CD14-positive monocyte (primary cell): ENCODE measurements at regions not wholly inside any gene's neighbourhood (a gene's known extent, or its start where the extent isn't known, plus 50 kb on each side); places are given as distances from the start of the nearest gene placed in this dataset.

Experiments used
- DNase-seq, 3 donors: peaks; one replicate each; pipeline ENCODE4 v3.0.0-alpha.2; 2011 to 2022
- H2AFZ ChIP-seq: 2 replicates; pipeline ENCODE4 v1.6.0; 2012; ENCODE audit warnings: mild to moderate bottlenecking, low read depth, low read length, inconsistent platforms; ENCODE audit not compliant: insufficient read depth, poor library complexity, severe bottlenecking
- H3K27ac ChIP-seq, 2 donors: 1 replicate in 1 of 2; 2 replicates in 1 of 2; pipeline ENCODE4 v1.5.1; 2012 to 2013; ENCODE audit warnings: low read length in 2 of 2, control low read depth in 1 of 2, inconsistent platforms in 1 of 2, low read depth in 1 of 2, mild to moderate bottlenecking in 1 of 2
- H3K27me3 ChIP-seq, 2 donors: one replicate each; pipeline versions ENCODE4 v1.6.0 to v1.6.1; 2011 to 2013; ENCODE audit warnings: low read length in 2 of 2; ENCODE audit not compliant: control insufficient read depth in 2 of 2, insufficient read depth in 2 of 2
- H3K36me3 ChIP-seq, 2 donors: replicated peaks in 1 of 2; 1 replicate in 1 of 2; 2 replicates in 1 of 2; pipeline versions ENCODE4 v1.5.1 to v1.6.1; 2012 to 2013; ENCODE audit warnings: low read length in 2 of 2, control low read depth in 1 of 2, inconsistent platforms in 1 of 2, mild to moderate bottlenecking in 1 of 2; ENCODE audit not compliant: insufficient read depth in 2 of 2, control insufficient read depth in 1 of 2
- H3K4me1 ChIP-seq, 2 donors: 1 replicate in 1 of 2; 2 replicates in 1 of 2; pipeline versions ENCODE4 v1.5.1 to v1.6.1; 2012 to 2013; ENCODE audit warnings: low read length in 2 of 2, control low read depth in 1 of 2, inconsistent platforms in 1 of 2, mild to moderate bottlenecking in 1 of 2, moderate library complexity in 1 of 2; ENCODE audit not compliant: insufficient read depth in 2 of 2, control insufficient read depth in 1 of 2
- H3K4me2 ChIP-seq: replicated peaks from 2 replicates; pipeline ENCODE3; 2012; ENCODE audit warnings: low read length, moderate library complexity, mild to moderate bottlenecking; ENCODE audit not compliant: poor library complexity, severe bottlenecking; ENCODE audit errors: extremely low read depth
- H3K4me3 ChIP-seq, 3 experiments: fragments of 200-600 bp in 1 of 3; sonication (generic) in 1 of 3; replicated peaks in 1 of 3; 1 replicate in 2 of 3; 2 replicates in 1 of 3; pipeline ENCODE4 v1.5.1; 2011 to 2013; ENCODE audit warnings: low read length in 3 of 3, mild to moderate bottlenecking in 3 of 3, control low read depth in 2 of 3, low read depth in 2 of 3, inconsistent platforms in 1 of 3, moderate library complexity in 1 of 3
- H3K79me2 ChIP-seq: 2 replicates; pipeline ENCODE4 v1.6.0; 2012; ENCODE audit warnings: mild to moderate bottlenecking, control low read depth, inconsistent platforms, low read length, moderate library complexity; ENCODE audit not compliant: insufficient read depth
- H3K9ac ChIP-seq: 2 replicates; pipeline ENCODE4 v1.6.0; 2017; ENCODE audit warnings: low read length, mild to moderate bottlenecking; ENCODE audit not compliant: insufficient read depth, poor library complexity, severe bottlenecking
- H3K9me3 ChIP-seq, 2 donors: replicated peaks in 1 of 2; 1 replicate in 1 of 2; 2 replicates in 1 of 2; pipeline versions ENCODE4 v1.5.1 to v1.6.1; 2012 to 2013; ENCODE audit warnings: low read length in 2 of 2, control low read depth in 1 of 2; ENCODE audit not compliant: control insufficient read depth in 1 of 2, insufficient read depth in 1 of 2
- H4K20me1 ChIP-seq: 2 replicates; pipeline ENCODE4 v1.6.0; 2012; ENCODE audit warnings: mild to moderate bottlenecking, low read length, control low read depth, moderate library complexity; ENCODE audit not compliant: insufficient read depth
- H3K27ac Mint-ChIP-seq, 7 donors: one replicate each; pipeline ENCODE4 v1.8.0; 2020; ENCODE audit warnings: mild to moderate bottlenecking in 7 of 7, mixed read lengths in 7 of 7, moderate library complexity in 6 of 7, inconsistent platforms in 2 of 7
- H3K27me3 Mint-ChIP-seq, 3 donors: one replicate each; pipeline ENCODE4 v1.8.0; 2021 to 2022; ENCODE audit warnings: low read depth in 3 of 3, mild to moderate bottlenecking in 3 of 3, mixed read lengths in 3 of 3, moderate library complexity in 3 of 3, inconsistent platforms in 1 of 3
- H3K36me3 Mint-ChIP-seq, 2 donors: one replicate each; pipeline ENCODE4 v1.8.0; 2020; ENCODE audit warnings: mixed read lengths in 2 of 2, inconsistent platforms in 1 of 2, mild to moderate bottlenecking in 1 of 2
- H3K4me1 Mint-ChIP-seq: one replicate; pipeline ENCODE4 v1.8.0; 2020; ENCODE audit warnings: mild to moderate bottlenecking, mixed read lengths
- H3K4me3 Mint-ChIP-seq, 2 donors: one replicate each; pipeline ENCODE4 v1.8.0; 2020; ENCODE audit warnings: mild to moderate bottlenecking in 2 of 2, mixed read lengths in 2 of 2, moderate library complexity in 1 of 2
- H3K9me3 Mint-ChIP-seq, 7 donors: one replicate each; pipeline ENCODE4 v1.8.0; 2020 to 2022; ENCODE audit warnings: mixed read lengths in 7 of 7, mild to moderate bottlenecking in 6 of 7, moderate library complexity in 6 of 7, inconsistent platforms in 2 of 7
- CTCF ChIP-seq: fragments of 200-600 bp; IDR thresholded peaks from one replicate; pipeline ENCODE4 v1.8.0; 2022; ENCODE audit warnings: antibody characterized with exemption, mild to moderate bottlenecking
- WGBS: methylation state at CpG from one replicate; pipeline ENCODE4 v1.1.5; 2013; ENCODE audit warnings: missing lambda C conversion rate; ENCODE audit not compliant: insufficient coverage; 5-methylcytosine and 5-hydroxymethylcytosine counted together
- intact Hi-C, 2 donors: fragments of 100-400 bp; cut with micrococcal nuclease; formaldehyde crosslinking; loops; one replicate each; pipeline versions ENCODE4 v1.15.0 to v1.15.1; 2023

GRCh38 chr11:29265792-29266191 is 751.0 kb downstream of the KCNA4 start:
- H3K27me3 ChIP-seq: no peaks in the 10 kb centered on the region
- H3K4me2 ChIP-seq: no peak overlapping the region
- 63% methylated on average over 1 of the region's 3 CpGs for WGBS
- Mint-ChIP-seq H3K27me3 (no peaks in the 10 kb centered on the region), H3K9me3 (peaks cover 0 to 6% (median 5%) of the 10 kb centered on the region in 7 donors), H3K4me1 (no peaks in the 10 kb centered on the region), H3K27ac (no peak overlapping the region), H3K4me3 (no peak overlapping the region), H3K36me3 (no peaks in the 10 kb centered on the region)
- no peaks in the 10 kb centered on the region for H3K36me3 ChIP-seq
- intact Hi-C loops: no loop called here
- no peaks in the 10 kb centered on the region for H3K4me1 ChIP-seq
- TF ChIP-seq CTCF: no peak
- no peaks in the 10 kb centered on the region for H4K20me1 ChIP-seq
- no peak overlapping the region for H3K4me3 ChIP-seq
- no peak overlapping the region for H3K27ac ChIP-seq
- no peak for DNase-seq
- H3K9me3 ChIP-seq: no peaks in the 10 kb centered on the region
- H3K79me2 ChIP-seq: no peaks in the 10 kb centered on the region
- no peak overlapping the region for H2AFZ ChIP-seq
- no peak overlapping the region for H3K9ac ChIP-seq

- no peak overlapping the region for H3K27ac ChIP-seq
- no peak overlapping the region for H3K9ac ChIP-seq
- no peak for TF ChIP-seq CTCF
- Mint-ChIP-seq H3K4me1 (no peaks in the 10 kb centered on the region), H3K4me3 (no peak overlapping the region), H3K27ac (no peak overlapping the region), H3K36me3 (no peaks in the 10 kb centered on the region), H3K9me3 (peaks cover 0 to 7% (median 5%) of the 10 kb centered on the region in 7 donors), H3K27me3 (no peaks in the 10 kb centered on the region)
- H2AFZ ChIP-seq: no peak overlapping the region
- no peaks in the 10 kb centered on the region for H3K9me3 ChIP-seq
- H3K4me3 ChIP-seq: no peak overlapping the region
- H3K79me2 ChIP-seq: no peaks in the 10 kb centered on the region
- H3K36me3 ChIP-seq: no peaks in the 10 kb centered on the region
- H3K27me3 ChIP-seq: no peaks in the 10 kb centered on the region
- H4K20me1 ChIP-seq: no peaks in the 10 kb centered on the region
- no peak for DNase-seq
- H3K4me1 ChIP-seq: no peaks in the 10 kb centered on the region
- no peak overlapping the region for H3K4me2 ChIP-seq
- intact Hi-C loops: no loop called here
Measured at GRCh38 chr11:29265381-29265780, 751.4 kb downstream of the KCNA4 start.
